Muscle layer of duodenum (tissue), 2 donors: ENCODE measurements at regions not wholly inside any gene's neighbourhood (a gene's known extent, or its start where the extent isn't known, plus 50 kb on each side); places are given as distances from the start of the nearest gene placed in this dataset.

Source experiments
- H3K27ac ChIP-seq: one replicate; pipeline ENCODE4 v1.7.0; 2013; ENCODE audit warnings: mild to moderate bottlenecking, low read length
- H3K27me3 ChIP-seq: one replicate; pipeline ENCODE4 v1.7.0; 2013; ENCODE audit warnings: low read depth, mild to moderate bottlenecking, control low read depth, low read length
- H3K36me3 ChIP-seq, 2 donors: one replicate each; pipeline ENCODE4 v1.7.0; 2013; ENCODE audit warnings: low read length in 2 of 2, control low read depth in 1 of 2, mild to moderate bottlenecking in 1 of 2; ENCODE audit not compliant: insufficient read depth in 2 of 2, control insufficient read depth in 1 of 2
- H3K4me1 ChIP-seq, 2 donors: one replicate each; pipeline ENCODE4 v1.7.0; 2013; ENCODE audit warnings: low read length in 2 of 2, mild to moderate bottlenecking in 2 of 2, control low read depth in 1 of 2, moderate library complexity in 1 of 2; ENCODE audit not compliant: insufficient read depth in 2 of 2, control insufficient read depth in 1 of 2
- H3K4me3 ChIP-seq, 2 donors: one replicate each; pipeline ENCODE4 v1.7.0; 2013; ENCODE audit warnings: low read length in 2 of 2, low read depth in 1 of 2, mild to moderate bottlenecking in 1 of 2
- H3K9me3 ChIP-seq, 2 donors: one replicate each; pipeline ENCODE4 v1.7.0; 2013; ENCODE audit warnings: low read length in 2 of 2, control low read depth in 1 of 2, mild to moderate bottlenecking in 1 of 2; ENCODE audit not compliant: control insufficient read depth in 1 of 2
- donor health status: healthy.

GRCh38 chr1:98480271-98480670 lies 181.2 kb upstream of the SNX7 start:
- Histone ChIP-seq H3K9me3 (no peaks in the 10 kb centered on the region), H3K27me3 (no peaks in the 10 kb centered on the region), H3K36me3 (no peaks in the 10 kb centered on the region), H3K4me1 (no peaks in the 10 kb centered on the region), H3K27ac (no peak overlapping the region), H3K4me3 (no peak overlapping the region)

DNA sequence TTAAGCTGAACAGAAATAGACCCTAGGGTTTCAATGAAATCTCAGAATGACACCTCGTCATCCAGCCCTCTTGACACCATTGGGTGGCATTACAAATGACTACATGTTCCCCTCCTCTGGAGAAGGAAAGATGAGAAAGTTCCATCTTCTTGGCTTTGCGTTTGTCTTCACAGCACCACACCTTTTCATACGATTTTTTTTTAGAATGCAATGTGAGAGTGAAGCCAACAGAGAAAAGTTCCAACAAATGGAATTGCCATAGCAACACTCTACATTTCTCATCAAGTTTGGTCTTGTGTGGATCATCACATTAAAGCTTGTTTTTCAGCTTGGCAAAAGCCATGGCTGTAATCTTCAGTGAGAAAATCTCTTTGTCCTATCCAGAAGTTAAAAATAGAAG lies 183.4 kb upstream of the SNX7 start:
- no peak overlapping the region for H3K4me3 ChIP-seq
- H3K36me3 ChIP-seq, result no peaks in the 10 kb centered on the region
- H3K4me1 ChIP-seq, result no peaks in the 10 kb centered on the region
- H3K27ac ChIP-seq, result no peak overlapping the region
- H3K27me3 ChIP-seq, result no peaks in the 10 kb centered on the region
- H3K9me3 ChIP-seq, result no peaks in the 10 kb centered on the region

- Histone ChIP-seq H3K27ac (no peak overlapping the region), H3K4me1 (no peaks in the 10 kb centered on the region), H3K9me3 (no peaks in the 10 kb centered on the region), H3K27me3 (no peaks in the 10 kb centered on the region), H3K36me3 (no peaks in the 10 kb centered on the region), H3K4me3 (no peak overlapping the region)
These were observed 188.6 kb upstream of the SNX7 start for GRCh38 chr1:98472878-98473277.

- Histone ChIP-seq H3K4me3 (no peak overlapping the region), H3K36me3 (no peaks in the 10 kb centered on the region), H3K4me1 (no peaks in the 10 kb centered on the region), H3K9me3 (no peaks in the 10 kb centered on the region), H3K27me3 (no peaks in the 10 kb centered on the region), H3K27ac (no peak overlapping the region)
These were observed 189.9 kb upstream of the SNX7 start for GRCh38 chr1:98471633-98472032.

- Histone ChIP-seq H3K27ac (no peak overlapping the region), H3K27me3 (no peaks in the 10 kb centered on the region), H3K4me1 (no peaks in the 10 kb centered on the region), H3K4me3 (no peak overlapping the region), H3K36me3 (no peaks in the 10 kb centered on the region), H3K9me3 (no peaks in the 10 kb centered on the region)
These were observed 193.3 kb upstream of the SNX7 start for GRCh38 chr1:98468111-98468717.

DNA sequence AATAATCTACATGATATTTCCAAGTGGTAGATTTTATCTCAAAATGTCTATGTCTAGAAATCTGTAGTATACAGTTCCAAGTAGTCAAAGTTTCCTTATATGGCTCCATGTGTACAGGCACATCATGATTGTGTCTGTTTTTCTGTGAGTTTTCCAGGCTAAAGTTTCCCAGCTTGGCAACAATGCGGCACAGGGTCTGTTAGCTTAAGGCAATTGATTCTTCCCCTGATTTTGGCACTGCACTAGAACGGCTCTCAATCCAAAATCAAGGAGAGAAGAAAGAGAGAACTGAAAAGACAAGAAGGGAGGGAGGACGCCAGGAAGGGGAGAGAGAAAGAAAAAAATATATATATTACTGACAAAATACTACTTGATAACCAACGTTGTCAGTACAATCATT lies 193.9 kb upstream of the SNX7 start:
- H3K9me3 ChIP-seq, result no peaks in the 10 kb centered on the region
- no peaks in the 10 kb centered on the region for H3K36me3 ChIP-seq
- H3K4me1 ChIP-seq, result no peaks in the 10 kb centered on the region
- H3K27me3 ChIP-seq, result no peaks in the 10 kb centered on the region
- H3K27ac ChIP-seq, result no peak overlapping the region
- no peak overlapping the region for H3K4me3 ChIP-seq

GRCh38 chr1:98467122-98467521 lies 194.4 kb upstream of the SNX7 start:
- Histone ChIP-seq H3K9me3 (no peaks in the 10 kb centered on the region), H3K4me3 (no peak overlapping the region), H3K4me1 (no peaks in the 10 kb centered on the region), H3K27ac (no peak overlapping the region), H3K36me3 (no peaks in the 10 kb centered on the region), H3K27me3 (no peaks in the 10 kb centered on the region)

DNA sequence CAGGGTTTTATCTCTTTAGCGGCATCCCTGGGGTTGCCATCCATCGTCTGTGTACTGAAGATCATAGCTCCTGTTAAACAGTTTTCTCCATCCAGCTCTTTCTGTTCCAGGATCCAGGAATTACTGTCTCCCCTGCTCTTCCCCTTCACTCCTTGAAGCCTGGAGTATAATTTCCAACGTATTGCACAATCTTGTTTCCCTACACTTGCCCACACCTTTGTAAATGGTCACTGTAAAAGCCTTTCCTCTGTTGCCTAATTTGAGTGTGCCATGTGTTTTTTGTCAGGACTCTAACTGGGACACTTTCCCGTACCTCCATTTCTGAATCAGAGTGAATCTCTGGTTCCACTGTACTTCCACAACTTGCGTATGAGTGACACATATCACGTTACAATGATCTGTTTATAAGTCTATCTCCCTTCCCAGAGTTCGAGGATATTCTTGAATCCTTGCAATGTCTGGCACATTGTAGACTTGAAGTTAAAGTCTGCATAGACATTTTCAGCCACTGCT lies 199.6 kb upstream of the SNX7 start:
- no peaks in the 10 kb centered on the region for H3K27me3 ChIP-seq
- no peaks in the 10 kb centered on the region for H3K9me3 ChIP-seq
- H3K4me1 ChIP-seq, result no peaks in the 10 kb centered on the region
- H3K27ac ChIP-seq, result no peak overlapping the region
- H3K36me3 ChIP-seq, result no peaks in the 10 kb centered on the region
- H3K4me3 ChIP-seq, result no peak overlapping the region

DNA sequence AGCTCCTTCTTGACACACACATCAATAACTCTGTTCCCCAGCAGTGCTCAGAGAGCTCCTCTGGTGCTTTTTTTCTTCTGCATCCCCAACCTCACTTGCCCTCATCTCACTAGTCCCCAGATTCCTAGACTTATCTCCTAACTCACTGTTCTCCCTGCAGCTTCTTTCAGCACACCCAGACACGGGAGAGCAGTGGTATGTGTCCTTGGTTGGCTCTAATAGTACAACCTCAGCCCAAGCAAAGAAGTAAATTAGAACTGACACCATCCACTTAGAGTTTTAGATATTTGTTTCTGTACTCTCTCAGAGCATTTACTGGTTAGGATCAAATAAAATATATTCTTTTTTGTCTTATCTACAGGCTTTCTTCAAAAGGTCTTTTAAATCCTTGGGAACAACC lies 201.4 kb upstream of the SNX7 start:
- Histone ChIP-seq H3K36me3 (no peaks in the 10 kb centered on the region), H3K4me1 (no peaks in the 10 kb centered on the region), H3K9me3 (no peaks in the 10 kb centered on the region), H3K27ac (no peak overlapping the region), H3K4me3 (no peak overlapping the region), H3K27me3 (no peaks in the 10 kb centered on the region)

DNA sequence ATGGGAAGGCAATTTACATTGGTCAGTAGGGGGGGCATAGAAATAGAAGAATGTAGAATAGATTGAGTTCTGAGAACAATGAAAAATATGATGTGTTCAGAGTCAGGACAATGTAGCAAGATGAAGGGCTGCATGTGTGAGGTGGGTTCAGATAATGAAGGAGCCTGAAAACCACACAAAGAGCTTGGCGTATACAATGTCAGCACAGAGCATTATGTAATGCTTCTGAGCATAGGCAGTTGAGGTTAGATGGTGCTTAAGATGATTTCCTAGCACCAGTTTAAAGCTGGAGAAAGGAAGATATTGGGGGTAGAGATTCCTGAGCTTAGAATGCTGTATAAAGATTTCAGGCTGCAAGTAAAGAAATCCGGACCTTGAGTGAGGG lies 202.0 kb upstream of the SNX7 start:
- H3K9me3 ChIP-seq, result no peaks in the 10 kb centered on the region
- H3K27ac ChIP-seq, result no peak overlapping the region
- no peaks in the 10 kb centered on the region for H3K27me3 ChIP-seq
- no peaks in the 10 kb centered on the region for H3K4me1 ChIP-seq
- no peaks in the 10 kb centered on the region for H3K36me3 ChIP-seq
- H3K4me3 ChIP-seq, result no peak overlapping the region

DNA sequence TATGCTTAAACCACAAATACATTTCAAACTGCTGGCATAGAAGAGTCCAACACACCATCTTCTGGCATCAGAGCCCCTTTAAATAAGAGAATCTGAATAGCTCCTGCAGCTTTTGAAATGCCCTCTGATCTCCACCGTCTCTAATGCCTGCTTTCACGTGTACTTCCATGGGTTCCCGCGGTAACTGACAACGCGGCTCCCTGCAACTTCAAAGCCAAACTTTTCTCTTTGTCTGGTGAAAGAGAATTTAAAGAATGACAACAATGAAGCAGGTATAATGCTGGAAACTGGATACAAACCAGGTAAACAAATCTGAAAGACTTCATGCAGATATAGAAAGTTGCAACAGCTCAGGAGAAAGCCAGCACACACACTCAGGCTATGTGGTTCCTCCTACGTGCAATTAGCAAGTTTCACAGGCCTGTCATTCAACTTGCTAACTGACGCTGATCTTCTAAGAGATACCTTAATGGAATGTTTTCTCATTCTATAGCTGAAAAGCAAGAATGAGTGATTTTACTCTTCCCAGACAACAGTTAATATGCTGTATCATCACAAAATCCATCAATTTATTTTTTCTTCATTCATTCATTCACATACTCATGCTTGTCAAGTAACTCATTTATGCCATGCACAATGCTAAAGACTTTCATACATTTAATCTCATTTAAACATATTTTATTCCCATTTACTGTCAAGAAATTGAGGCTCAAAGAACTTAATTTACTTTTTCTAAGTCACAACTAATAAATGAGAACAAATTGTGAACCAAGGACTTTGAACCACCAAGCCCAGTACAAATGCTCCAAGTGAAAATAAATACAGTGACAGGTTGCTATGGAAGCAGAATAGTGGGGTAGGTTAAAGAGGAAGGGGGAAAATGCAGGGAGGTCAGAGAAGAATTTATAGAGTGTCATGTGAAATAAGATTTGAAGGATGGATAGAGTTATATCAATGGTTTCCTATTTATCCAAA lies 202.7 kb upstream of the SNX7 start:
- Histone ChIP-seq H3K36me3 (no peaks in the 10 kb centered on the region), H3K27me3 (no peaks in the 10 kb centered on the region), H3K27ac (no peak overlapping the region), H3K4me3 (no peak overlapping the region), H3K9me3 (no peaks in the 10 kb centered on the region), H3K4me1 (no peaks in the 10 kb centered on the region)
